ENCODE measurements at regions not wholly inside any gene's neighbourhood (a gene's known extent, or its start where the extent isn't known, plus 50 kb on each side); places are given as distances from the start of the nearest gene placed in this dataset.
"Not testable (repeated sequence)": the region's sequence is repeated elsewhere in the genome, so short reads cannot be mapped to it uniquely, and the experiment has no call there.

GRCh38 chr7:38331853-38332595 lies 58.6 kb upstream of the TARP start:
- 34 to 39% methylated on average over 5 of the region's 5 CpGs for WGBS, 2 experiments (ENCODE audit: low coverage in 1 of 2, low lambda C conversion rate in 2 of 2, missing lambda C conversion rate in 2 of 2)
- in situ Hi-C loops (cut with MboI): loop anchor here (25.0 kb wide), 1 partner anchor 420 kb away; the partner anchor contains the start of genes EPDR1 and SFRP4
- not testable (repeated sequence) for H3K9ac ChIP-seq

GRCh38 chr7:38330861-38331621 lies 57.6 kb upstream of the TARP start:
- no peak overlapping the region for H3K4me3 ChIP-seq
- H3K4me2 ChIP-seq (ENCODE audit: unreplicated experiment): no peak overlapping the region
- TF ChIP-seq EZH2 (IDR thresholded peaks at IDR 0.05; ENCODE audit: insufficient read depth, poor library complexity, severe bottlenecking): no peak
- no peak for TF ChIP-seq EZH2phosphoT487 (IDR thresholded peaks at IDR 0.05; ENCODE audit: insufficient read depth, low read depth)
- no peaks in the 10 kb centered on the region for H3K36me3 ChIP-seq (ENCODE audit: low read depth)
- peaks cover 7% of the 10 kb centered on the region for H3F3A ChIP-seq (ENCODE audit: insufficient read depth)
- H3K79me2 ChIP-seq (ENCODE audit: insufficient read depth): no peaks in the 10 kb centered on the region
- DNase-seq: no peak
- H3K27ac ChIP-seq: no peak overlapping the region
- no peaks in the 10 kb centered on the region for H3K27me3 ChIP-seq (replicated peaks; ENCODE audit: insufficient read depth)
- 84 to 87% methylated on average over 6 of the region's 7 CpGs for WGBS, 2 experiments (ENCODE audit: low coverage in 1 of 2, low lambda C conversion rate in 2 of 2, missing lambda C conversion rate in 2 of 2)
- no peaks in the 10 kb centered on the region for H3K9me3 ChIP-seq (ENCODE audit: low read depth)
- H3K9ac ChIP-seq: no peak overlapping the region
- no peak overlapping the region for H2AFZ ChIP-seq
- in situ Hi-C loops (cut with MboI): loop anchor here (25.0 kb wide), 1 partner anchor 419 kb away; the partner anchor contains the start of genes EPDR1 and SFRP4
- no peaks in the 10 kb centered on the region for H3K9me2 ChIP-seq (ENCODE audit: insufficient read depth)
- peaks cover 13% of the 10 kb centered on the region for H3K4me1 ChIP-seq (ENCODE audit: insufficient read depth)
- H4K20me1 ChIP-seq (ENCODE audit: insufficient read depth): no peaks in the 10 kb centered on the region

More at GRCh38 chr7:38331853-38332595, 58.6 kb upstream of the TARP start:
- not testable (repeated sequence) for H4K20me1 ChIP-seq (ENCODE audit: insufficient read depth); H3K36me3 ChIP-seq (ENCODE audit: low read depth); H3K4me2 ChIP-seq (ENCODE audit: unreplicated experiment); H3K4me3 ChIP-seq; H3K27ac ChIP-seq; H3F3A ChIP-seq (ENCODE audit: insufficient read depth); H3K9me3 ChIP-seq (ENCODE audit: low read depth); H3K79me2 ChIP-seq (ENCODE audit: insufficient read depth); H3K9me2 ChIP-seq (ENCODE audit: insufficient read depth); H3K27me3 ChIP-seq (replicated peaks; ENCODE audit: insufficient read depth)
- Histone ChIP-seq H3K4me1 (ENCODE audit: insufficient read depth) (peaks cover 11% of the 10 kb centered on the region), H2AFZ (peak overlapping the region; percentile 8; the same call in 1 of the 2 replicates)
- DNase-seq: peak; percentile 13

- Histone ChIP-seq H3K4me1 (ENCODE audit: insufficient read depth) (peaks cover 13% of the 10 kb centered on the region), H3K27me3 (replicated peaks; ENCODE audit: insufficient read depth) (no peaks in the 10 kb centered on the region), H3K4me2 (ENCODE audit: unreplicated experiment) (no peak overlapping the region), H3K27ac (no peak overlapping the region), H3K79me2 (ENCODE audit: insufficient read depth) (no peaks in the 10 kb centered on the region), H2AFZ (no peak overlapping the region), H3K36me3 (ENCODE audit: low read depth) (no peaks in the 10 kb centered on the region), H4K20me1 (ENCODE audit: insufficient read depth) (no peaks in the 10 kb centered on the region), H3K9me3 (ENCODE audit: low read depth) (no peaks in the 10 kb centered on the region), H3F3A (ENCODE audit: insufficient read depth) (peaks cover 7% of the 10 kb centered on the region), H3K9me2 (ENCODE audit: insufficient read depth) (no peaks in the 10 kb centered on the region), H3K4me3 (no peak overlapping the region), H3K9ac (no peak overlapping the region)
- no peak for DNase-seq
- in situ Hi-C loops (cut with MboI): loop anchor here (25.0 kb wide), 1 partner anchor 418 kb away; the partner anchor contains the start of genes EPDR1 and SFRP4
- TF ChIP-seq EZH2 (IDR thresholded peaks at IDR 0.05; ENCODE audit: insufficient read depth, poor library complexity, severe bottlenecking): no peak
- no peak for TF ChIP-seq EZH2phosphoT487 (IDR thresholded peaks at IDR 0.05; ENCODE audit: insufficient read depth, low read depth)
- 61 to 72% methylated on average over 2 of the region's 2 CpGs for WGBS, 2 experiments (ENCODE audit: low coverage in 1 of 2, low lambda C conversion rate in 2 of 2, missing lambda C conversion rate in 2 of 2)
These were observed 56.6 kb upstream of the TARP start for GRCh38 chr7:38330039-38330438.

- peaks cover 7% of the 10 kb centered on the region for H3F3A ChIP-seq (ENCODE audit: insufficient read depth)
- H3K4me3 ChIP-seq: no peak overlapping the region
- no peak overlapping the region for H3K9ac ChIP-seq
- in situ Hi-C loops (cut with MboI): loop anchor here (25.0 kb wide), 1 partner anchor 417 kb away; the partner anchor contains the start of genes EPDR1 and SFRP4
- no peaks in the 10 kb centered on the region for H3K79me2 ChIP-seq (ENCODE audit: insufficient read depth)
- H3K9me3 ChIP-seq (ENCODE audit: low read depth): no peaks in the 10 kb centered on the region
- no peaks in the 10 kb centered on the region for H3K27me3 ChIP-seq (replicated peaks; ENCODE audit: insufficient read depth)
- no peak overlapping the region for H3K27ac ChIP-seq
- no peak overlapping the region for H3K4me2 ChIP-seq (ENCODE audit: unreplicated experiment)
- peaks cover 13% of the 10 kb centered on the region for H3K4me1 ChIP-seq (ENCODE audit: insufficient read depth)
- no peak for DNase-seq
- no peak overlapping the region for H2AFZ ChIP-seq
- no peak for TF ChIP-seq EZH2phosphoT487 (IDR thresholded peaks at IDR 0.05; ENCODE audit: insufficient read depth, low read depth)
- TF ChIP-seq EZH2 (IDR thresholded peaks at IDR 0.05; ENCODE audit: insufficient read depth, poor library complexity, severe bottlenecking): no peak
- H4K20me1 ChIP-seq (ENCODE audit: insufficient read depth): no peaks in the 10 kb centered on the region
- H3K36me3 ChIP-seq (ENCODE audit: low read depth): no peaks in the 10 kb centered on the region
- no peaks in the 10 kb centered on the region for H3K9me2 ChIP-seq (ENCODE audit: insufficient read depth)
- 85% methylated on average over 5 of the region's 5 CpGs for WGBS, 2 experiments (ENCODE audit: low coverage in 1 of 2, low lambda C conversion rate in 2 of 2, missing lambda C conversion rate in 2 of 2)
These were observed 55.9 kb upstream of the TARP start for GRCh38 chr7:38329340-38329739.
